SH-SY5Y (cell line): ENCODE measurements at regions not wholly inside any gene's neighbourhood (a gene's known extent, or its start where the extent isn't known, plus 50 kb on each side); places are given as distances from the start of the nearest gene placed in this dataset.

ENCODE experiments used
- GATA2 ChIP-seq: IDR thresholded peaks from 2 replicates; pipeline ENCODE4 v1.6.1; 2011; ENCODE audit warnings: mild to moderate bottlenecking, low read depth, low read length
- GATA3 ChIP-seq: IDR thresholded peaks from 2 replicates; pipeline ENCODE4 v1.6.1; 2011; ENCODE audit warnings: low read depth, mild to moderate bottlenecking, low read length, moderate library complexity

DNA sequence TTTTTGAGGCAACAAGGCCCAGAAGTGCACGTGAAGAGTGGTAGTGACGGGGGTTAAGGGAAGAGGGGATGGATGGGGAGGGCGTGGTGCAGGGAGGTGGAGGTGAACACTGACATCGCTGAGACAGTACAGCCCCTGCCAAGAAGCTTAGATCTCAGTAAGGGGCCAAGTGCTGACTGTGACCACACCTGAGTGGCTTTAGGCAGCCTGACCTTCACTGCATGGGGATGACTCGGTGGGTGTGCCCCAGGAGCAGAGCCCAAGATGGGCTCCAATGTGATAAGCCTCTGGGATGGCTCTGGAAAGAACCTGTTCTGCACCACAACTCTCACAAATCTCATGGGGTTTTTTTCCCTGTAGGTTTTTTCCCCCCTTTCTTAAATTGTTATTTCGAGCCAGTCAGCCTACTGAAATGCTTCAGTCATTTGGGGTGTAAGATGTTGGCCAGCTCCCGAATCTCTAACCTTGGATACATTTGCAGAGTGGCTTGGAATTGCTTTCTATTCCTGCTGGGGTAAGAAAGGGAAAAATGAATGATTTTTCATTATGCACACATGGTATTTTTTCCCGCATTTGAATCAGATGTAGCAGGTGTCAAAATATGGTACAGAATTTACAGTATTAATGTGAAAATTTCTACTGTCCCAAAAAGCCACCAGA lies 165.0 kb downstream of the TM9SF2 start:
- TF ChIP-seq GATA3 = no peak

DNA sequence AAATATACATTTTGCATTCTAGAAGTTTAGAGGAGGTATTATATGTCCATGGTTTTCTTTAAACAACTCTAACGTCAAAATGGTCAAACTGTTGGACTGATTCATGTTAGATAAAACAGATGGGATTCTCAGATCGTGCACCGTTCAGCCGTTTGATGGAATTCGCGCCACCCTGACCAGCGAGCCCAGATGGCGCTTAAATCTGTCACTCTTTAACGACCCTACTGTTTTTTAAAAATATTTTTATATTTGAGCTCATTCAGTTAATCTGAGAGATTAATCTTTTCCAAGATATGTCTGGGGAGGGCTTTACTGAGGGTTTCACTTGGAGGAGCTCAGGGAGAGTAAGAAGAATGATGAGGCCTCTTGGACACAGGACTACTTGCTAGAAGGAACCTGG lies 164.4 kb downstream of the TM9SF2 start:
- TF ChIP-seq GATA2 = no peak

- TF ChIP-seq GATA2 = no peak
- TF ChIP-seq GATA3 = no peak
Measured at GRCh38 chr13:99663908-99664307, 162.6 kb downstream of the TM9SF2 start.

DNA sequence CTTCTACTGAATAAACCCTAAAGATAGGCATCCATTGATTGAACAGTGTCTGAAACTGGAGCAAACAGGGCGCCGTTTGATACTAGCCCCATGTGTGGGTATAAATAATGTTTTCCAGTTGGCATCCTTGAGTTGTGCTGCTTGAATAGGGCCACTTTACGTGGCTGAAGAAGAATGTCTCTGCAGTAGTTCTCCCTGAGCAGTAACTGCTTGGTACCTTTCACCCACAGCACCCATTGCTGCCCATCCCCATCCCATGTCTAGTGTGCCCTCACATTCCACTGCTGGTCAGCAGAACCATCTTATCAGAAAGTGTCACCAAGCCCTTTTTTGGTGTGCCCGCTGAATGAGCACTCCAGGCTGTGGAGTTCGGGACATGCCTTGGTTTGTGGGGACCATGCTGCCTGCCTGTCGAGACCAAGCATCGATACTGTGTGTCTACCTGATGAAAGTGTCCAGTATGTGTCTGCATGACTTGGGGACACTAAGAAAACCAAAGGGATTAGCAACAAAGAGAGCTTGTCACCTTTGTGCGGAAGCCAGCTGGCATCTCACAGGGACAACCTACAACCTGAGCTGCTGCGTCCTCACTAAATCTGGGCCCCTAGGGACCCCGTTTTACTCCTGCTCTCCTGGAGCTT lies 162.0 kb downstream of the TM9SF2 start:
- TF ChIP-seq GATA3 = no peak

DNA sequence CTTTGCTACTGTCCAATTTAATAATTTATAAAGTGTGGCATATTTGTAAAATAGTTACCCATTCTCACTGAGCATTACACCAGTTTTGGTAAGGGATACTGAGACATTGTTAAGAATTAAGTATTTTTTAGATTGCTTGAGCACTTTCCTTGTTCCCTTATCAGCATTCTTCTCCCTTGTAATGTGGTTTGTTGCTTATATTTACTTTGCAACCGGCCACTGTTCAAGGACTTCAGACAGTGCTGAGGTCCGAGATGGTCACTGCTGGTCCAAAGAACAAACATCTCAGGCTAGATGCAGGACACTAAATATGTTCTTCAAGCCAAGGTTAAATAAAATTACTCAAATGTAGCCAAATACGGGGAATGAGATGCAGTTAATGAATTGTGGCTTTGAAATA lies 161.4 kb downstream of the TM9SF2 start:
- TF ChIP-seq GATA2 (no peak), GATA3 (no peak)

DNA sequence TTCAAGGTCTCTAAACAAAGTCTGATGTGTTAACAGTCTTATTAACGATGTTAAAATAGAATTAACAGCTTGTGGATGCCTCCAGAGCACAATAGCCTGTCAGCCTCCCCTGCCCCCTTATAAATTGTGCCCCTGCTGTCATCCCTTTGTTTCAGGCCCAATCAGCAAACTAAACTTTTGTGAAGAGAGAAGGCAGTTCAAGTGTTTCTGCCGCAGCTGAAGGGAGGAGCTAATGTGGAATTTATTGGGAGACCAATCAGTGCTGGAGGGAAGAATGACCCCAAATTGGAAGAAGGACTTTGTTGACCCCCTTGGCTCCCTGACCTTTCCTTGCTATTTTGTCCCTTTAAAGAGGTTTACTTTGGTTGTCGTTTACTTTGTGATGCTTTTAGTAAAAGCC lies 160.5 kb downstream of the TM9SF2 start:
- TF ChIP-seq GATA3 (no peak), GATA2 (no peak)

DNA sequence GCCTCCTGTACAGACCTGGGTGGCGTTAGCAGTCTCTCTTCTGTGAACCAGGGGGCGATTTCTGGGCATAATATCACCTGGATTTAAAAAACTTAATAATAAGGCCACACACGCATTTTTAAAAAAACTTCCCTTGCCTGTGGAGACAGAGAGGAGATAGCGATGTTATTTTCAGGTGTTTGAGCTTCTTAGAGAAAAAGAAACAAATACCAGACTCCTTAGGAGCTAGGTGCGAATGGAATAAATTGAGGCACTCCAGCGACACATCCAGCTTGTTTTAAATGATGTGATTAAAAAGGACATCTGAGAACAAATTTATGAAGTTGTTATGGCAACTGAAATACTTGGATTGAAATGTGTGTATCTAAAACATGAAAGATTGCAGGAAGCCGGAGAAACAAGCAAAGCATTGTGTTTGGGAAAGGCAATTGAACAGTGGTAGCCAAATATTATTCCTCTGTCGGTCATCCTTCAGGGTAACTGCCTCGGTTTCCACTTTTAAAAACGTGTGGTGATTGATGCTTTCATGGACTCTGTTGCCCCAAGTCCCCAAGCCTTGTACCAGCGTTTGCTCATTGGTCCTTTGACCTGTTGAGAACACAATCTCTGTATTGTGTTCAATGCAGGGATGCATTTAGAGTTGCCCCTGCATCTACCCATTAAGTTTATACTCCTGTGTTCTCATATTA lies 158.7 kb downstream of the TM9SF2 start:
- TF ChIP-seq GATA2 = no peak
- TF ChIP-seq GATA3 = no peak

DNA sequence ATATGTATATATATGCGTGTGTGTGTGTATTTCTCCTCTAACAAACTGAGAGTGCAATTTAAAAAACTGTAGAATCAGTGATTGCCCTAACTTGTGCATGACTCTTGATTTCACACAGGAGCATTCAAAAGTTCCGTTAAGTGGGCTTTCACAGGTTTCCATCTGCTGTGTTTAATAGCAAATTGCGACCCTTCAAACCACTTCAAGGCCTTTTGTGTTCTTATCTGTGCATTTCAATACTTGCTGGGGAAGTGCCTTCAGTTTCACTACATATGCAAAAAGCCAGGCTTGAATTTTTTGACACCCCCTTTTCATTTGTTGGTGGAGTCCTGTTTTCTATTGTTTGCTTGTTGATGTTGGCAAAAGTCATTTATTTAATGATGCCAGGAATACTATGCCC lies 158.0 kb downstream of the TM9SF2 start:
- TF ChIP-seq GATA2 (no peak), GATA3 (no peak)

GRCh38 chr13:99658261-99658991 lies 157.2 kb downstream of the TM9SF2 start:
- TF ChIP-seq GATA3 = no peak
- TF ChIP-seq GATA2 = no peak

DNA sequence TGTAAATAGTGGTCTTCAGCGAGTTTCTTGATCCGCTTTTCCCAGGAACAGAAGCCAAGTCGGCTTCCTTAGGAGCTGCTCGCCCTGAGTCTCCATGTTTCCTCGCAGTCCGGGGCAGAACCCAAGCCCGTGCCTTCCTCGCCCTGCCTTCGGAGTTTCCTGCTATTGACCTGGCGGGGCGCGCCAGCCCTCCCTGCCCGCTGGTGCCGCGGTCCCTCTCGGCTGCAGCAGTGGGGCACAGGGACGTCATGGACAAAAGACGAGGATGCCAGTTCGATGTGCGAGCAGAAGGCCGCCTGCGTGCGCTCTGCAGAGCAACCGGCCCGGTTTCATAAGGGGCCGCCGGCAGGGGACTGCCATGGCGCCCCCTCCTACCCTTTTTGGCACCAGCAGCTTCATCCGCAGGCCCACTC lies 156.6 kb downstream of the TM9SF2 start:
- no peak for TF ChIP-seq GATA3
- no peak for TF ChIP-seq GATA2

DNA sequence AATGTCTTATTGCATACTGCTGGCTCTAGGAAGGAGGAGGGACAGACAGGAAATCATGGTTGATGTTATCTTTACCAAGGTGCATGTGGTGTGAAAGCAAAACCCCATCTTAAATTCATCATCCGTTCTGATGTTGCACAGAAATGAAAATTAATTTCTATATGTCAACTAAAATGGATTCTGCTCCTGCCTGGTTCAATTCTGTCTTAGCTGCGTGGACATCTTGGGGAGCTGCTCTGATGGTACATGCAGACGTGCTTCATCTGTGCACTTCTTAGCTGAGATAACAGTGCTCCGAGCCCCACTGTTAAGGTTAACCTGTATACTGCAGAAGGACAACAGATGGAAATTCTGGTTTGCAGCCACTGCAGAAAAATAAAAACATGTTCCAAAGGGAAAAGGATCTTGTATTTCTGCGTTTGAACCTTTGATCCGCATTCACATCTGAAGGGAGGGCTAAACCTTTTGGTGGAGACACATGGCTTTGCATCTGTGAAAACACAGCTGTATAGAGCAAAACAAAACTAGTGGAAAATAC lies 155.6 kb downstream of the TM9SF2 start:
- TF ChIP-seq GATA2 (no peak), GATA3 (no peak)

DNA sequence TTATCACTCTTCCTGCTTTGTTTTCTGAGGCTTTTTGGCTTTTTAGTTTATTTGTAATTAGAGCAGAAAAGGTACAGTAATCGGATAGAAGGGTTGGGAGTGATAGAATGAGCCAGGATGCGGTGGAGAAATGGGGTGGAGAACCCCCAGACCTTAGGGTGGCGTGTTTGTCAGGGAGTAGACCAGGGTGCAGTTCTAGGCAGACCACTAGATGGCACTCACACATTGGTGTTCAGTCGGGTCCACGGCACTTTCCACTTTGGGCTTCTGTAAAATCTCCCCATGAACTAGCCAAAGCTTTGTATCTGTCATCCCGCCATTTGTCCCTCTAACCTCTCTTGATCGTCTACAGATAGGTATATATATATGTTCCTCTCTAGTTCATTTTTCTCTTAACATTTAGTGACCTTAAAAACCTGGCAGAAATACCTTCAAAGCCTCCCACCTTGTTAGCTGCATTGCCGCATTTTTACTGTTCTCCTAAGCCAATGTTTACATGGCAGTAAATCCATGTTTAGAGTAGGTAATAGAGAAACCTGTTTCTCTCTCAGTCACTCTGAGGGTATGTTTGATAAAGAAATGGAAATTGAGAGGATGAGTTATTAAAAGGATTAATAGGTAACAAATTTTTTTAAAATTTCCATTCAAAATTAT lies 154.9 kb downstream of the TM9SF2 start:
- TF ChIP-seq GATA2 (no peak), GATA3 (no peak)

- no peak for TF ChIP-seq GATA2
Measured at GRCh38 chr13:99655351-99656091, 154.2 kb downstream of the TM9SF2 start.
